PFSK-1 (cell line): ENCODE measurements at regions not wholly inside any gene's neighbourhood (a gene's known extent, or its start where the extent isn't known, plus 50 kb on each side); places are given as distances from the start of the nearest gene placed in this dataset.

Experiments
- FOXP2 ChIP-seq: optimal IDR thresholded peaks from 2 replicates; pipeline ENCODE3; 2011; ENCODE audit warnings: borderline replicate concordance, control low read depth, inconsistent platforms; ENCODE audit not compliant: insufficient read depth; ENCODE audit errors: extremely low read length, extremely low read depth
- POLR2AphosphoS5 ChIP-seq: IDR thresholded peaks from 2 replicates; pipeline ENCODE4 v1.6.1; 2012; ENCODE audit warnings: low read depth, mild to moderate bottlenecking, control low read depth, low read length, moderate library complexity
- REST ChIP-seq, 2 experiments: IDR thresholded peaks; 2 replicates each; pipeline versions ENCODE4 v1.6.1 to v1.8.0; 2011 to 2012; ENCODE audit warnings: low read depth in 2 of 2, low read length in 2 of 2, control low read depth in 1 of 2, inconsistent platforms in 1 of 2, mild to moderate bottlenecking in 1 of 2, moderate library complexity in 1 of 2; ENCODE audit not compliant: insufficient read depth in 1 of 2
- SIN3A ChIP-seq: IDR thresholded peaks from 2 replicates; pipeline ENCODE4 v1.6.1; 2012; ENCODE audit warnings: mild to moderate bottlenecking, low read length, moderate library complexity, borderline replicate concordance; ENCODE audit not compliant: insufficient read depth
- TAF1 ChIP-seq: IDR thresholded peaks from 2 replicates; pipeline ENCODE4 v1.6.1; 2012; ENCODE audit warnings: low read length, control low read depth, borderline replicate concordance; ENCODE audit not compliant: insufficient read depth

- no peak for TF ChIP-seq SIN3A
- no peak for TF ChIP-seq FOXP2
- TF ChIP-seq TAF1, result no peak
- no peak for TF ChIP-seq POLR2AphosphoS5
- TF ChIP-seq REST (IDR thresholded peaks at IDR 0.05; ENCODE audit: insufficient read depth in 1 of 2, low read depth in 2 of 2, low read length in 2 of 2), result no peak
Measured at GRCh38 chr17:79340333-79341221, 266.0 kb downstream of the ENGASE start.

- TF ChIP-seq SIN3A (no peak), TAF1 (no peak), POLR2AphosphoS5 (no peak)
Measured at GRCh38 chr17:79339321-79339720, 264.7 kb downstream of the ENGASE start.

GRCh38 chr17:79338604-79339003 is 264.0 kb downstream of the ENGASE start:
- TF ChIP-seq POLR2AphosphoS5 (no peak), SIN3A (no peak)

- no peak for TF ChIP-seq TAF1
- TF ChIP-seq POLR2AphosphoS5, result no peak
- peak; percentile 53 to 89; a peak in 2 of 4 replicates for TF ChIP-seq REST (IDR thresholded peaks at IDR 0.05; ENCODE audit: insufficient read depth in 1 of 2, low read depth in 2 of 2, low read length in 2 of 2)
- no peak for TF ChIP-seq FOXP2
- TF ChIP-seq SIN3A, result no peak
Measured at GRCh38 chr17:79338152-79338551, 263.5 kb downstream of the ENGASE start.

- no peak for TF ChIP-seq TAF1
- no peak for TF ChIP-seq POLR2AphosphoS5
Measured at GRCh38 chr17:79337053-79337452, 262.4 kb downstream of the ENGASE start.

GRCh38 chr17:79335456-79335855 is 260.8 kb downstream of the ENGASE start:
- TF ChIP-seq SIN3A, result no peak
- no peak for TF ChIP-seq POLR2AphosphoS5
- TF ChIP-seq FOXP2, result no peak
- no peak for TF ChIP-seq REST (IDR thresholded peaks at IDR 0.05; ENCODE audit: insufficient read depth in 1 of 2, low read depth in 2 of 2, low read length in 2 of 2)
- no peak for TF ChIP-seq TAF1
